GM12892 (cell line): ENCODE measurements at regions not wholly inside any gene's neighbourhood (a gene's known extent, or its start where the extent isn't known, plus 50 kb on each side); places are given as distances from the start of the nearest gene placed in this dataset.

Experiments used
- POLR2A ChIP-seq: IDR thresholded peaks from 2 replicates; pipeline ENCODE4 v1.6.1; 2011; ENCODE audit warnings: low read depth, low read length, control low read depth
- POLR2AphosphoS5 ChIP-seq: IDR thresholded peaks from 2 replicates; pipeline ENCODE4 v1.6.1; 2011; ENCODE audit warnings: low read depth, low read length, control low read depth
- TAF1 ChIP-seq: IDR thresholded peaks from 2 replicates; pipeline ENCODE4 v1.6.1; 2011; ENCODE audit warnings: low read depth, mild to moderate bottlenecking, control low read depth, low read length, borderline replicate concordance

GRCh38 chr22:49350441-49351121 is 477.1 kb downstream of the BRD1 start:
- TF ChIP-seq POLR2A: no peak
- TF ChIP-seq POLR2AphosphoS5: no peak
- TF ChIP-seq TAF1: no peak
